ENCODE measurements at regions not wholly inside any gene's neighbourhood (a gene's known extent, or its start where the extent isn't known, plus 50 kb on each side); places are given as distances from the start of the nearest gene placed in this dataset.

DNA sequence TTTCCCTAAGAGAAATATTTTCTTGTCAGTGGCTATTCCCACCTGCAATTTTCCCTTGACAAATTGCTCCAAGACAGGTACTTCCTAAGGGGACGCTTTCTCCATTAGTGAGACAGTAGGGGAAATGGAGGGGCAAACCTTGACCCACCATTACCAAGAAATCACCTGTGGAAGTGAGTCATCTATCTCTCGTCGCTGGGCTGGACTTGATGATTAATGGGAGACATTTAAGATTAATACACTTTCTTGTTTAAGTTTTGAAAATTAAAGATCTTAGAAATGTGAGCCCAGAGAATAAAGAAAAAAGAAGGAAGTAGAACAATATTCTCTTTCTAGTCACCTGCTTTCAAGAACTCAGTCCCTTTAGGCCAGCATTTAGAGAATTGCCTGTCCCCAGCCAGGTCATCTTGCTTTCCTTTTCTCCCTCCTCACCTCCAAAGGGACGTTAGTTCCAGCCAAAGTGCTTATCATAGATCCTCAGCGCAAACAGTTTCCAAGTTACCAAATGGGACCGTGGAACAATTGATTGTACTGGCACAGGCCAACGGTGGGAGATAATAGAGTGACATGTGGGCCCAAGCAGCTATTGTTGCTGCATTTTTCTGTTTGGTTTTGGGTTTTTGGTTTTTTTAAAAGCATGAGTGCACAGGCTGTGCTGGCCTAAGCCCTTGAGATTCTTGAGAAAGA, 284.4 kb downstream of the ENC1 start:
- DNase-seq (ENCODE audit: low read depth in 3 of 3, low spot score in 1 of 3): no peak

DNA sequence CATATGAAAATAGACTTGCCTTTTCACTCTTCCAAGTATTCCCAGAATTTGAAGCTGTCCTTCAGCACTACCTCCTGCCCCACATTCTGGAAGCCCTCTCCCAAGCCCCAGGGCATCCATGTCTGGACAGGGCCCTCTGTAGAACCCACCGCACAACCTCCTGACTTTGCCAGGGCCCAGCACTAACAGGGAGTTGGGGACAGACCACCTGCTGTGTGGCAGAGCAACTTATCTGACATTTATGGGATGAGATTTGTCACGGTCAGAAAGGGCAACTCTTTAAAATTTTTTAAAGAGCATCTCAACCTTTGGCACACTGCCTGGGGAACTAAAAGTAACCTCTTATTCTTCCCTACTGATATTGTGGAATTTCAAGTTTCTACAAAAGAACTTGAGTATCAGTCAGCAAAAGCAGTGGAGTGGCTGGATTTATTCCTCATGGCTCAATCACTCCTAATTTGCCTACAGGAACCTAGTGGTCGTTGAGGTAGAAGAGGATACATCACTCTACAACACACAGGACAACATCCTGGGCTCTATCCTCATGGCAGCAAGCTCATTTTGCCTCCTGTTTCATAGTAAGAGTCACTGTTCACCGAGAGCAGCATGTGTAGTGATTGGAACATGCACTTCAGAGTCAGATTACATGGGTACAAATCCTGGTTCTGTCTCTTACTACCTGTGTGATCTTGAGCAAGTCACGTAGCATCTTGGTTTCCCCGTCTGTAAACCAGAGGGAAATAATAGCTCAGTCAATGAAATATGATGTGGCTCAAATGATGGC, 285.3 kb downstream of the ENC1 start:
- no peak for DNase-seq (ENCODE audit: low read depth in 3 of 3, low spot score in 1 of 3)

DNA sequence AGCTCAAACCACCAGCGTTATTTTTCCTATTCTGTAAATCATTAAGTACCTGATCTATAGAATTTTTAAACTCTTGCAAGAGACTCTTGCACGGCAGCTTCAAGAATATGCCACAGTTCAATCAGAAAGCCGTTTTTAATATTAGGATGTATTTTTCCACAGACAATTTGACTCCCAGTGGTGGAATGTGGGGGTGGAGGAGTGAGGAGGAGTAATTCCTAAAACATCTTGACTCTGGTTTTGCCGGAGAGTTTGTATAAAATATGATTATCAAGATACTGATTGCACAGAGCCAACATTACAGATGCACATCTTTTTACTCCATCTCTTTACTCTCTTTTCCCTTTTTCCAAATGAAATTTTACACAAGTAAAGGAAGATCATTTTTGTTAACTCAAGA, 288.3 kb downstream of the ENC1 start:
- no peak for DNase-seq (ENCODE audit: low read depth in 3 of 3, low spot score in 1 of 3)

DNA sequence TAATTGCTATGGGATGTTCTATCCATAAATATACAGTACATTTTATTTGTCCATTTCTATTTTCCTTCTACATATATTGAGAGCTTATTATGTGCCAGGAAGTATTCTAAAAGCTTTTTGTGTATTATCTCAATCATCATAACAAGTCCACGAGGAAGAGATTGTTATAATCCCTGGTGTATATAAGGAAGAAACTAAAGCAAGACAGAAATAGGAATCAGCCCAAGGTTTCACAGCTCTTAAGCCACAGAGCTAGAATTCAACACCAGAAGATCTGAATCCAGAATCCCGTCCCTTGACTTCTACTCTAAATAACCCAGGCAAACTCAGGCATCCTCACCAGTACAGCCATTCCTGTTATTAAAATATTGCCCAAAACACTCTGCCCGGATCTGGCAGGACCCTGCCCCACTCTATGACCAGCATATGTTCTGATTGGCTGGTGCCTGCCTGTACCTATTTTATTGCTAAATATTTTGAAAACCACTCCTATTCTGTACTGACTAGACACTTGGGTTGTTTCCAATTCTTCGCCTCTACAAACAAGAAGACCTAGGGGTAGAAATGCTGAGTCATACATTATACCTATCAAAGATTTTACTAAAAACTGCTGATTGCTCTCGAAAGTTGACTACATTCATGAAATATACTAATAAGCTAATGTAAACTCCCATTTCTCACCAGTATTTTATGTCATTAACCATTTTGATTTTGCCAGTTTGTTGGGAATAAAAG, 297.4 kb downstream of the ENC1 start:
- no peak for DNase-seq (ENCODE audit: low read depth in 3 of 3, low spot score in 1 of 3)

DNA sequence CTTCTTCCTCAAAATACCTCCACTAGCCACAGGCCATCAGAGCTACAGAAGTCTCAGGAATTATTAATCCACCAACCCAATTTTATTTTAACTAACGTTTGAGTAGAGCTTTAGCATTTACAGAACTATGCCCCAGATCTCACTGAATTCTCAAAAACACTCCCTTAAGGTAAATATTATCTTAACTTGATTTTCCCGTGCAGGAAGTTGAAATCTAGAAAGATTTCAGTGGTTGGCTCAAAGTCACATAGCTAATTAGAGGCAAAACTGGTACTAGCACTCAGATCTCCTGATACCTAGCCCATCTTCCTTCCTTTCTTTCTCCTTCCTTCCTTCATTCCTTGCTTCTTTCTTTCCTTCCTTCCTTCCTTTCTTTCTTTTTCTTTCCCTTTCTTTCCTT, 298.3 kb downstream of the ENC1 start:
- DNase-seq (ENCODE audit: low read depth in 3 of 3, low spot score in 1 of 3): no peak

DNA sequence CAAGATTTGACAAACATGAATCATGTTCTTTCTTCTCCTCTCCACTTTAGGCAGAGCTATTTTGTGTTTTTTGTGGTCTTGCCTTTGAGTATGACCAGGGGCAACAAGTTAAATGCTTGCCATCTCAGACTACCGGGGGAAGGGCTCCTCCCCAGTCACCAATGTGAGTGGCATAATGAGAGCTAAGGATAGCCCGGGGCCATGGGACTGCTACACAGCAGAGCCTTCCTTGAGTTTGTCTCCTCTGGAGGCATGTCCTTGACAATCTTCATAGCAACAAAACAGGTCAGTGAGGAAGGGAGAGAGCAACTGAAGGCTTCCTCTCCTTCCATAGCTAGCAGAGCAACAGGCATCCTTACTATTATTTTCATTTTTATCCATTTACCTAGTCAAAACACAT, 299.3 kb downstream of the ENC1 start:
- DNase-seq (ENCODE audit: low read depth in 3 of 3, low spot score in 1 of 3): no peak

DNA sequence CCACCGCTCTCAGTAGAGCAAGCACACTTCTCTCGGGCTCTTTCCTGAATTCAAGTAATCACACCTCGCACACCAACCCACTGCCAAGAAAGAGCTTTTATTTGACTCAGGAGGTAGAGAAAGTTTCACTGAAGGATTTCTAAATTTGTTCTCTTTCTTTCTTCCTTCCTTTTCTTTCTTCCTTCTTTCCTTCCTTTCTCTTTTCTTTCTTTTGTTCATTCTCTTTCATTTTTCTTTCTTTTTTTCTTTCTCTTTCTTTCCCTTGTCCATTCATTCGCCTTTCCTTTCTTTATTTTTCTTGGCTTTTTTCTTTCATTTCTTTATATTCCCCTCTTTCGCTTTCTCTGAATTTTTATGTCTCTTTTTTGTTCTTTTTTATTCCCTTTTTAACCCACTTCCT, 300.1 kb downstream of the ENC1 start:
- no peak for DNase-seq (ENCODE audit: low read depth in 3 of 3, low spot score in 1 of 3)

DNA sequence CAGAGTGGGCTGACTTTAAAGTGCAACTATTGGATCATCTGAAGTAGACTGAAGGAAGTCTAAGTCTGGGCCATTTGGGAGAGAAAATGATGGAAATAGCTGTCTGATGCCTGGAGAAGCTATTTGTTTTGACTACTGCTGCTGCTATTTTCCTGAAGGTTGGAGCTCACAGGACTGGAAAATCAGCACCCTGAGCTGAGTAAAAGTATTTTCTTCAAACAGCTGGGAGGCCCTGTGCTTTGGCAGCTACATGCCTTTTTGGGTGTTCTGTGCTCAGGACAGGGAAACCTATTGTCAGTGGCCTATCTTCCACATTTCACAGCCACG, 302.6 kb downstream of the ENC1 start:
- no peak for DNase-seq (ENCODE audit: low read depth in 3 of 3, low spot score in 1 of 3)

DNA sequence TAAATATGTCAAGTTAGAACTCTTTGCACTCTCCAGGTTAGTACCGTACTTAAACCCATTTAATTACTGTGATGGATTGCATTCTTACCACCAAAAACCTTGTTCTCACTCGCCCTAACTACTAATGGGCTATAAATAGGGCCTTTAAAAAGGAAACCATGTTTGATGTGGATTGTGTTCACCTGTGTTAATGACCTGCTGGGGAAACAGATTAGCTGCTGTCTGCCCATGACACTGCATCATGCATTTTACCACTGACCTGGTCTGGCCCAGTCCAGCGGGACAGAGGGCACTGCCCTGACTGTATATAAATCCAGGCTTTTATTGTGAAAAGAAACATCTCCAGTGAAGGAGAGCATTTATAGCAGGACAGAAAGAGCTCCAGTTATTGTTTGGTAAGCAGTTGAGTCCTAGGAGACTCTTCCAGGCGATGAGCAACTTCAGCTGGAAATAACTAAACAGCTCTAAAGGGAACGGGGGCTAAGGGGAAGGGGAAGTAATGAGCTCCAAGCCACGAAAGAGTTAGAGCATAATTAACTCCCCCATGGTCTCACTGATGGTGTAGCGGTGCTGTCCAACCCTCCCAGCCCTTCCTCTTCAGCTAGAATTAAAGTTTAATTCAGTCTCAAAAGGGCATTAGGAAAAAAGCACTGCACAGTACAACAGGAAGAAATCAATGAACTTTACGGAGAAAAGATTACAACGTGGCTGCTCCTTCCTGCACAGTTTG, 303.1 kb downstream of the ENC1 start:
- no peak for DNase-seq (ENCODE audit: low read depth in 3 of 3, low spot score in 1 of 3)

DNA sequence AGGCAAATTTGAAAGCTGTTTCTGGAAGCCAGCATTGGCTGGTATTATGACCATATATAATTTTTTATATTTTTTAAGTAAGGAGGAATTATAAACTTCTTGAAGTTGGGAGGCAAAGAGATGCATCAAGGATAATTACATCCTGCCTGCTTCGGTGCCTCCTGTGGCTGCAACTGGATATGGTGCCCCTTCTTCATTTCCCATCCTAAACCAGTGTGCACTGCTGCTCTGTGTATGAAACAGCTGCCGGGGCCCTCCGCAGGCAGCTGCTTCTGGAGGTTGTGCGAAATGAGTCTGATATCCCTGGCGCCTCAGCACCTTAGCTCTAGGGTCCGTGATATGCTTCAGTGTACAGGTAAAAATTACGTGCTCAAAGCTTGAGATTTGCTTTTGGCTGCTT, 304.2 kb downstream of the ENC1 start:
- no peak for DNase-seq (ENCODE audit: low read depth in 3 of 3, low spot score in 1 of 3)

DNA sequence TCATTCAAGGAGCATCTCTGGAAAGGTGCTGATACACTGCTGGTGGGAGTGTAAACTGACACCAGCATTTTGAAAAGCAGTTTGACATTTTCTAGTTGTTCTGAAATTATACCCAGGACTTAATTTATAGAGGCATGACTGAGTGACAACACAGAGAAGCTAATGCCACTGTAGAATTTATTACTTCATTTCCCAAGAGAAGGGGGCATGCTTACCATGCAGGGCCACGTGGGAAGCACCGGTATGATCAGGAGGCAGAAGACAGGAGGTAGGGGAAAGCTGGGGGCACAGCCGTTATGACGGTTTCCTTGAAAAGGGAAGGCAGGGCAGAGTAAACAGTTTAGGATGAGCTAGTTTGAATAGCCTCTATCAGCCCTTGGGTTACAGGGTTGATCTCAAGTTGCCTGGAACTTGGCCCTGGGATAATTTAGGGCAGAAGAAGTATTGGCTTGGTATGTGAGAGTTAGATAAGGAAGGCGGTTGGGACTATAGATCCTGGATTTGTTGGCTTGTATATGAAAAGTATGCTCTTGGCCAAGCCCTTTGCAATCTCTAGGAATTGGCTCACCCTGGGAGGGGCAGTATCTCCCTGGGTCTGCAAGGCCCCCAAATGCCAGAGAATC, 305.7 kb downstream of the ENC1 start:
- DNase-seq (ENCODE audit: low read depth in 3 of 3, low spot score in 1 of 3): no peak

DNA sequence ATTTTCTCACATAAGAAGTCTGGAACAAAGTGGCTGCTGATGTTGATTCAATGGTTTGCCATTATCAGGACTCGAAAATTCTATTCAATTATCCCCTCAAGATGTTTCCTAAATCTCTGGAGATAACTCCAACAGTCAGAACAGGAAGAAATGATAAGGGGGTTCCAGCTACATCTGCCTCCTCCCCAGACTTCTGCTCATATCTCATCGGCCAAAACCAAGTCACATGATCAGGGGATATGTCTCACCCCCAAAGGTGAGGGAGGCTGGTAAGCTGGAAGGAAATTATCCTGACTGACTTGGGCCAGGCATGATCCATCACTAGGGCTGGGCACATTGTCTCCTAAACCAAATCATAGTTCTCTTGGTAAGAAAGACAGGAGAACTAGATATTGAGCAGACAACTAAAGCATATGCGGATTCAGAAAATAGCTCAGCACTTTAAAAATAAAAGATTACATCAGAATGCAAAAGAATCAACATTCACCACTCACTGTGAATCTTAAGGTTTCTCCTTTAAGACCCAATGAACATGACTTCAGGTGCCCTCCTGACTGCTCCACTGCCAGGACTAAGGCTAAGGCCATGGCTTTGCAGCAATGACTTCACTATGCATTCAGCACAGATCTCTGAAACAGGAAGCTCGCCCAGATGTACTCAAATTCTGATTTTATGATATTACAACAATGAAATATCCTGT, 306.3 kb downstream of the ENC1 start:
- no peak for DNase-seq (ENCODE audit: low read depth in 3 of 3, low spot score in 1 of 3)

DNA sequence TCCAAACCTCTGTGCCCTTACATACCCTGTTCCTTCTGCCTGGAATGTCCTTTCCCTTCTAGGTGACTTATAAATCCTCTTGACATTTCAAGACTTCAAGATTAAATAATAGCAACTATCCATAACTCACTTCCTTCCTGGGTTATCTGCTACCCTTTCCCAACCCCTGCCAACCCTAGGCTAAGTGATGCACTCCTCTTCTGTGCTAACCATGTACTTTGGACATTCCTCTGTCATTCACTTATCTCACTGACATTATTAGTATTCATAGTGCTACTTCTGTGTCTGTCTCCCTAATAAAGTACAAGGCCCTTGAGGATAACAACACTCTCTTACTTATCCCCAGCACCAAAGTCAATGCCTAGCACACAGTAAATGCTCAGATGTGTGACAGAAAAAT, 307.1 kb downstream of the ENC1 start:
- no peak for DNase-seq (ENCODE audit: low read depth in 3 of 3, low spot score in 1 of 3)

DNA sequence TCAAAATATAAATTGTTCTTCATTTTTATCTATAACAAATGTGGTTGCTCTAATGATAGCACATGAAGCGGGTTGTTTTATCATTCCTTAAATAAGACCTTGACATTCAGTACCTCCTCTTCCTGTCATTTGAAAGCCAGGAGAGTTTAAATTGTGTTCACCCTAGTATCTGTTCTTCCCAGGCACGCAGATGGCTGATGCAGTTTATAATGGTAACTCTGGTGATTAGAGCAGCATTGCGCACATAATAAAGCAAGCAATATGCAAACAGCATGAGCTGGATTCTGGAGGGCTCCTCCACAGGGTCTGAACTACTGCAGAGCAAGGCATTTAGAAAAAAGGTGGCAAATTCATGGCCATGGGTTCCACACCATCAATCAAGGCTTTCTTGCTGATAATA, 307.8 kb downstream of the ENC1 start:
- DNase-seq (ENCODE audit: low read depth in 3 of 3, low spot score in 1 of 3): no peak

DNA sequence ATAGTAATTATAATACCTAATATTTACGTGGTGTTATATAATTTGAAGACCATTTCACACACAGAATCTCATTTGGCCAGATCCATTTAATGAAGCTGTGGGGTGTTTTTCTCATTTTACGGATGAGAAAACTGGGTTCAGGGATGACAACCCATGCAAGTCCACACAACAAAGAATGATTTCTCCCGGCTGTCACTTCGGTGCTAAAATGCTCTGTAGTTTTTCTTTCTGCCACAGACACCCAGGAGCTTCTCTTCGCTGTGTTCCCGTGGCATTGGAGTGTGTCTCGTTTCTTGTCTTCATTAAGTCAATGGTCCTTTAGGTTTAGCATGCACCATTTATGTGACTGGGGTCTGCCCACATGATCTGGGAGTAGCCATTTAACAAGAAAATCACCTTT, 308.5 kb downstream of the ENC1 start:
- no peak for DNase-seq (ENCODE audit: low read depth in 3 of 3, low spot score in 1 of 3)

DNA sequence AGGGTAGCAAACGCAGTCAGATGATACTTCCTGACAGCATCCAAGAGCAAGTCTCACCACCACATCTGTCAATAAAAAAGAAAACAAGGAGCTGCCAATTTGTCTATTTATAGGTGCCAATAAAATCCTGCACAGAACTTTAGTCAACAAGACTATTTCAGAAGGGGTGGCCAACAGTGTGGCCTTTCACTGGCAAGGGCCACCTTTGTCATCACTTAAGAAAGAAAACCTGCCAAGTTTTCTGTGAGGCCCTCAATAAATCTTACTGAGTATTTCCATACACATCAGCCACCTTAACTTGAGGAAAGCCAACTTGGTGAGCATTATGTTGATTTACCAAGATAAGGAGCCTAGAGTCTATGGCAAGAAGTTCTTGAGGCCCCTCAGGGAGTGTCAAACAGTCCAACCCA, 312.3 kb downstream of the ENC1 start:
- no peak for DNase-seq (ENCODE audit: low read depth in 3 of 3, low spot score in 1 of 3)

DNA sequence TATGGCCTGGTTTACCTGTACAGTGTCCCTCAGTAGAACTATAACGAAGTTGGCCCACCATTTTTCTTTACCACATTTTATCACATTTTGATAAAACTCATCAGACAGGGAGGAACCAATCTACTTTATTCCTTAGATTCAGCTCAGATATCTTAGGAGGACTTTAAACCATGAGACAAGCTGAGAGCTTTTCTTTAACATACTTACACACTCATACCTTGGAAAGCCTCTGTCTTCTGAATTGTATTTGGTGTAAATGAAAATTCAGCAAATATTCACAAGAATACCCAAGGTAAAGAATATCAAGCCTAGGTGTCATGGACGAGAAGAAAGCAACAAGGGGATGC, 313.2 kb downstream of the ENC1 start:
- no peak for DNase-seq (ENCODE audit: low read depth in 3 of 3, low spot score in 1 of 3)

DNA sequence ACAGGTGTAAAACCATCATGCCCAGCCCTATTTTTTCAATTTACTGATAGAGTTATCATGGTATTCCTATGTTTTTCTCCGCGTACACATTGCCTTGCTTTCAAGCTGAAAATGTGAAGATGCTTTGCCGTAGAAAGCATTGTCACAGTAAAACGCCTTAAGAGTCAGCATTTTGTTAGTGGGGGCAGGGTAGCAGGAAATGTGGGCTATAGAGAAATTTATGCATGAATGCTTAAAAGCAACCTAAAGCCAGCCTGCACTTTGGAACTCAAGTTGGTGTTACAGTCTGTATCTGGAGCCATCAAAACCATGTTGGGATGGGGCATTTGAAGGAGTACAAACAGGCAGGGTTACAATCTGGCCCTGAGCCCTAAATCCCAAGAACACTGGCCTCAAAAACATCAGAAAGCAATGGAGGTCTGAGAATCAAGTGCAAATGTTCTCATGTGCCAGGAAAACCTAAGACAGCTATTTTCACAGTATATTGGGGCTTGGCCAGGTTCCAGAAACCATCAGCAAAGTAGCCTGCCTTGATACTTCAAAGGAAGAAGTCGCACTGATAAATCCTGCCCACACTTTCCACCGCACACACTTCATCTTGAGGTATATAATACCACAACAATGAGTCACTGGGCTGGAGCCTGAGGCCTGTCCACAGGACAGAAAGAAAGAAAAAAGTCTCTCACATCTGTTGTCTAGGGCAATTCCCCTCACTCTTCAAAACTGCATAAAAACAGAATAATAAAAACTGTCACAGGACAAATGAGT, 313.8 kb downstream of the ENC1 start:
- DNase-seq (ENCODE audit: low read depth in 3 of 3, low spot score in 1 of 3): peak in 1 of 3 donors; percentile 1

DNA sequence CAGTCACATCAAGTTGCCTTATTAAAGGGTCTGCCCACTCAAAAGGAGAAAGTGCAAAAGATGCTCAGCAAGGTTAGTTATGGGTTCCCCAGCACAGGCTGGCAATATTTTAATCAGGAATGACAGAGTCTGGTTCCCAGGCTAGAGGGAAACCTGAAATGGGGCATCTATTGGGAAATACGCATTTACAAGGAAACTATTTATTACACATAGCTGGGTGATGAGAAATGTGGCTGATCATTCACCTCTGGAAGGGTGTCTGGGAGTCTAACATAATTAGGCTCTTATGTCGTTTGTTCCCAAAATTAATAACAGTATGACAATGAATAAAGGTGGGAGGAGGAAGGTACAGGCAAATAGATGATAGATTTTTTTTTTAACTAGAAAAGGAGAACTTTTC, 314.7 kb downstream of the ENC1 start:
- DNase-seq (ENCODE audit: low read depth in 3 of 3, low spot score in 1 of 3): no peak

DNA sequence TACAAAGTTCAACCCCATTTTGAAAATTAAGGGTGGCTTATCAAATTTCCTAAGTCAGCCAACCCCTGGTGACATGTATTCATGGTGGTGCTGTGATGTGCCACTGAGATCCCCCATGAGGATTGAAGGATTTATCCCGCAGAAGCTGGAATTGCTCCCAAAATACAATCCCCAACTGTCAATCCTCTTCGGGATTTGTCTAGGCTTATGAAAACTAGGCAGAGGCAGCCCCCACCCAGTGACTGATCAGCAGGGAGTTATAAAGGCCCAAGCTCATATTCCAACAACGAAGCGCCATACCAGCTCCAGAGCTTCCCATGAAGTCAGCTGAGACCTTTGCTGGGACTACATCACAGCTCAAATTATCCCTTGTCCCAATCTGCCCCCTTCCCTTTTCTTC, 316.0 kb downstream of the ENC1 start:
- DNase-seq (ENCODE audit: low read depth in 3 of 3, low spot score in 1 of 3): no peak
